HCT116 (cell line): ENCODE measurements at regions not wholly inside any gene's neighbourhood (a gene's known extent, or its start where the extent isn't known, plus 50 kb on each side); places are given as distances from the start of the nearest gene placed in this dataset.

Experiments
- ATAC-seq: fragments of 200-7000 bp; cut with Tn5 transposase; 2 replicates; pipeline ENCODE4 v1.9.1; 2020; ENCODE audit warnings: mild to moderate bottlenecking, moderate library complexity
- BruUV-seq: library from RNA; stranded (reverse); fragments of 400-500 nt; replicated peaks from 2 replicates; lab custom pipeline; 2021; lab: Mats Ljungman, UMichigan
- CTCF ChIA-PET: fragments of 300-600 bp; sonication (Branson Sonifier 250); formaldehyde crosslinking; loops from one replicate; lab custom pipeline; 2021; ENCODE audit warnings: antibody characterized with exemption; lab: Charles Lee
- POLR2A ChIA-PET: fragments of 300-600, 350-600 bp; sonication (Branson Sonifier 250); formaldehyde crosslinking; loops from one replicate; lab custom pipeline; 2021; ENCODE audit warnings: antibody characterized with exemption; lab: Charles Lee
- RAD21 ChIA-PET, 2 experiments: fragments of 300-600 bp; sonication (Branson Sonifier 250); formaldehyde crosslinking; loops; one replicate each; lab custom pipeline; 2023; ENCODE audit warnings: low total read pairs in 2 of 2; ENCODE audit not compliant: uncharacterized antibody in 2 of 2, unreplicated experiment in 2 of 2, low non-redundant PET in 1 of 2; lab: Charles Lee
- DNase-seq: peaks from one replicate; pipeline ENCODE4 v3.0.0-alpha.2; 2010; ENCODE audit warnings: low read depth, low spot score
- H2AFZ ChIP-seq: fragments of 200-600 bp; shearing (Covaris generic), sonication (generic); 2 replicates; pipeline ENCODE4 v1.6.1; 2017; ENCODE audit warnings: low read depth, mixed run types, mixed read lengths, antibody characterized with exemption, low read length; ENCODE audit not compliant: poor library complexity, severe bottlenecking
- H3K27ac ChIP-seq: 2 replicates; pipeline ENCODE4 v1.5.1; 2012; ENCODE audit warnings: low read depth, low read length
- H3K27me3 ChIP-seq: fragments of 200-600 bp; sonication (generic); 2 replicates; pipeline ENCODE4 v1.6.1; 2016; ENCODE audit warnings: mixed run types, low read length, mixed read lengths; ENCODE audit not compliant: insufficient read depth
- H3K36me3 ChIP-seq, 2 experiments: fragments of 200-500 bp in 1 of 2; fragments of 200-600 bp in 1 of 2; sonication (Bioruptor generic) in 1 of 2; sonication (generic) in 1 of 2; 2 replicates each; pipeline versions ENCODE4 v1.5.1 to v1.6.1; 2014 to 2016; ENCODE audit warnings: low read length in 2 of 2, inconsistent platforms in 1 of 2, mixed read lengths in 1 of 2, mixed run types in 1 of 2; ENCODE audit not compliant: insufficient read depth in 2 of 2, control insufficient read depth in 1 of 2
- H3K4me1 ChIP-seq, 2 experiments: fragments of 200-600 bp in 1 of 2; sonication (generic) in 1 of 2; 2 replicates each; pipeline versions ENCODE4 v1.5.1 to v1.6.1; 2012 to 2017; ENCODE audit warnings: low read length in 2 of 2, inconsistent platforms in 1 of 2, mild to moderate bottlenecking in 1 of 2, mixed read lengths in 1 of 2, mixed run types in 1 of 2, moderate library complexity in 1 of 2; ENCODE audit not compliant: insufficient read depth in 2 of 2, control insufficient read depth in 1 of 2
- H3K4me2 ChIP-seq: fragments of 200-600 bp; sonication (generic); 2 replicates; pipeline ENCODE4 v1.6.1; 2017; ENCODE audit warnings: mixed run types, low read length, mixed read lengths
- H3K4me3 ChIP-seq, 2 experiments: fragments of 200-600 bp in 1 of 2; sonication (generic) in 1 of 2; replicated peaks in 1 of 2; 2 replicates each; pipeline ENCODE4 v1.5.1; 2011 to 2016; ENCODE audit warnings: low read length in 2 of 2, control low read depth in 1 of 2, low read depth in 1 of 2, mild to moderate bottlenecking in 1 of 2, mixed read lengths in 1 of 2, mixed run types in 1 of 2
- H3K79me2 ChIP-seq: fragments of 200-600 bp; sonication (generic); 2 replicates; pipeline ENCODE4 v1.6.1; 2017; ENCODE audit warnings: mild to moderate bottlenecking, mixed run types, low read length, moderate library complexity, mixed read lengths; ENCODE audit not compliant: insufficient read depth
- H3K9ac ChIP-seq: fragments of 200-600 bp; sonication (generic); 2 replicates; pipeline ENCODE4 v1.6.1; 2016; ENCODE audit warnings: low read length, mixed read lengths
- H3K9me2 ChIP-seq: fragments of 200-600 bp; sonication (generic), shearing (Covaris generic); 2 replicates; pipeline ENCODE4 v1.6.1; 2017; ENCODE audit warnings: mixed run types, mild to moderate bottlenecking, moderate library complexity; ENCODE audit not compliant: insufficient read depth
- H3K9me3 ChIP-seq, 2 experiments: fragments of 200-500 bp in 1 of 2; fragments of 200-600 bp in 1 of 2; sonication (Bioruptor generic) in 1 of 2; sonication (generic) in 1 of 2; 2 replicates each; pipeline ENCODE4 v1.6.1; 2014 to 2017; ENCODE audit warnings: low read length in 2 of 2, mixed read lengths in 2 of 2, inconsistent platforms in 1 of 2, low read depth in 1 of 2, mild to moderate bottlenecking in 1 of 2, mixed run types in 1 of 2, moderate library complexity in 1 of 2; ENCODE audit not compliant: control insufficient read depth in 1 of 2, insufficient read depth in 1 of 2
- H4K20me1 ChIP-seq: fragments of 200-600 bp; sonication (generic), shearing (Covaris generic); 2 replicates; pipeline ENCODE4 v1.6.1; 2017; ENCODE audit warnings: mixed run types, mild to moderate bottlenecking, moderate library complexity; ENCODE audit not compliant: insufficient read depth
- CBX3 ChIP-seq: IDR thresholded peaks from 2 replicates; pipeline ENCODE4 v1.6.1; 2012; ENCODE audit warnings: low read depth
- CEBPB ChIP-seq: IDR thresholded peaks from 2 replicates; pipeline ENCODE4 v1.6.1; 2012; ENCODE audit warnings: low read depth
- EGR1 ChIP-seq: IDR thresholded peaks from 2 replicates; pipeline ENCODE4 v1.6.1; 2012; ENCODE audit warnings: low read depth
- ELF1 ChIP-seq: IDR thresholded peaks from 2 replicates; pipeline ENCODE4 v1.6.1; 2012; ENCODE audit warnings: low read depth, borderline replicate concordance
- EZH2 ChIP-seq: fragments of 200-600 bp; sonication (generic); IDR thresholded peaks from 2 replicates; pipeline ENCODE4 v1.6.1; 2017; ENCODE audit warnings: antibody characterized with exemption, mixed run types
- EZH2phosphoT487 ChIP-seq: fragments of 200-600 bp; IDR thresholded peaks from 2 replicates; pipeline ENCODE4 v1.6.1; 2018; ENCODE audit warnings: antibody characterized with exemption, borderline replicate concordance
- FOSL1 ChIP-seq: IDR thresholded peaks from 2 replicates; pipeline ENCODE4 v1.6.1; 2012; ENCODE audit warnings: low read depth
- POLR2A ChIP-seq: IDR thresholded peaks from 2 replicates; pipeline ENCODE4 v1.7.0; 2011; ENCODE audit warnings: borderline replicate concordance; ENCODE audit not compliant: insufficient read depth, insufficient read length; ENCODE audit errors: extremely low read depth
- POLR2AphosphoS5 ChIP-seq: IDR thresholded peaks from 2 replicates; pipeline ENCODE4 v1.6.1; 2011; ENCODE audit warnings: mild to moderate bottlenecking, low read depth, low read length, moderate library complexity
- RAD21 ChIP-seq: IDR thresholded peaks from 2 replicates; pipeline ENCODE4 v1.6.1; 2012; ENCODE audit warnings: low read depth, mild to moderate bottlenecking
- SIN3A ChIP-seq: IDR thresholded peaks from 2 replicates; pipeline ENCODE4 v1.6.1; 2012; ENCODE audit warnings: low read depth
- TCF7L2 ChIP-seq: IDR thresholded peaks from 2 replicates; pipeline ENCODE4 v1.7.0; 2011; ENCODE audit warnings: borderline replicate concordance, inconsistent platforms; ENCODE audit not compliant: insufficient read depth, insufficient read length; ENCODE audit errors: extremely low read depth
- YY1 ChIP-seq: IDR thresholded peaks from 2 replicates; pipeline ENCODE4 v1.6.1; 2011; ENCODE audit warnings: low read length, low read depth, moderate library complexity, mild to moderate bottlenecking; ENCODE audit not compliant: insufficient replicate concordance; ENCODE audit errors: extremely low read depth
- intact Hi-C: fragments of 100-400 bp; cut with micrococcal nuclease; formaldehyde crosslinking; loops from 2 replicates; pipeline ENCODE4 v1.10.0; 2022
- TF ChIP-seq, protein P1 (sequence below): IDR thresholded peaks from 2 replicates; pipeline ENCODE4 v1.6.1; 2012

DNA sequence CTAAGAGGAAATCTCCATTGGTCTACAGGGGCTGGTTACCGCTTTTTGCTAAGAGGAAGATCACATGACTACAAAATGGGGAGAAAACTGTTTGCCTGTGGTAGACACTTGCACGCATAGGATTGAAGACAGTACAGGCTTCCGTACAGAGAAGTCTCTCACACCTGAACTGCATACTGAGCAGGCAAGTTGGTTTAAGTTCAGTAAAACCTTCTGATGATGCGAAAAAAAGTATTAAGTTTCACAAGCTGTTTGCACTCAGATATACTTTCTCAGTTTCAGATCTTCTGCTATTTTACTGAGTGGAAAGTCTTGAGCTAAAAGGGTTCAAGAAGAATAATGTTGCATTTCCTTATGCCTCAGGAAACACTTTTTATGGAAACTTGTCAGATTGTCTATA lies 292.2 kb upstream of the MC4R start:
- H3K79me2 ChIP-seq, result no peaks in the 10 kb centered on the region
- intact Hi-C loops, result no loop called here
- no peaks in the 10 kb centered on the region for H4K20me1 ChIP-seq
- H3K9me2 ChIP-seq, result no peaks in the 10 kb centered on the region
- H3K4me1 ChIP-seq, result no peaks in the 10 kb centered on the region
- BruUV-seq, result no TSS peak
- H3K9ac ChIP-seq, result no peak overlapping the region
- H3K27ac ChIP-seq, result no peak overlapping the region
- no peak for ATAC-seq
- CTCF ChIA-PET, result no interaction called here
- H3K4me3 ChIP-seq, result no peak overlapping the region
- RAD21 ChIA-PET, result no interaction called here
- H3K9me3 ChIP-seq, result no peaks in the 10 kb centered on the region
- no peak overlapping the region for H2AFZ ChIP-seq
- TF ChIP-seq ELF1 (no peak), CBX3 (no peak), EZH2 (no peak), EZH2phosphoT487 (no peak), YY1 (no peak), FOSL1 (no peak), POLR2A (no peak), SIN3A (no peak), TCF7L2 (no peak), EGR1 (no peak), CEBPB (no peak), POLR2AphosphoS5 (no peak), RAD21 (no peak)
- TF ChIP-seq, protein P1, sequence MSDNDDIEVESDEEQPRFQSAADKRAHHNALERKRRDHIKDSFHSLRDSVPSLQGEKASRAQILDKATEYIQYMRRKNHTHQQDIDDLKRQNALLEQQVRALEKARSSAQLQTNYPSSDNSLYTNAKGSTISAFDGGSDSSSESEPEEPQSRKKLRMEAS, result no peak
- POLR2A ChIA-PET, result no interaction called here
- no peaks in the 10 kb centered on the region for H3K27me3 ChIP-seq
- H3K36me3 ChIP-seq, result no peaks in the 10 kb centered on the region
- no peak for DNase-seq
- no peak overlapping the region for H3K4me2 ChIP-seq
